ENCODE measurements at regions not wholly inside any gene's neighbourhood (a gene's known extent, or its start where the extent isn't known, plus 50 kb on each side); places are given as distances from the start of the nearest gene placed in this dataset.
A peak's percentile ranks its signal among the peaks of the same experiment; 100 is the strongest.

- no peak overlapping the region for H3K27ac Mint-ChIP-seq
- Histone ChIP-seq H3K9me3 (ENCODE audit: control insufficient read depth, insufficient read depth, low read length) (no peaks in the 10 kb centered on the region), H3K27ac (ENCODE audit: low read length) (no peak overlapping the region), H3K27me3 (ENCODE audit: control insufficient read depth, insufficient read depth, low read length) (no peaks in the 10 kb centered on the region), H3K36me3 (ENCODE audit: control insufficient read depth, insufficient read depth, low read length) (no peaks in the 10 kb centered on the region), H3K4me3 (ENCODE audit: low read length) (no peak overlapping the region), H3K4me1 (ENCODE audit: control insufficient read depth, insufficient read depth, low read length) (no peaks in the 10 kb centered on the region)
- ATAC-seq = peak in 1 of 3 donors; percentile 17
- 0% methylated on average over 2 of the region's 3 CpGs for WGBS (ENCODE audit: insufficient coverage)
- H3K4me1 Mint-ChIP-seq = no peaks in the 10 kb centered on the region
- H3K27me3 Mint-ChIP-seq (ENCODE audit: low read depth in 2 of 2) = no peaks in the 10 kb centered on the region
- no peak for DNase-seq
- no peak for TF ChIP-seq CTCF (IDR thresholded peaks at IDR 0.05)
- H3K9me3 Mint-ChIP-seq = peaks cover 3 to 6% of the 10 kb centered on the region in 2 donors
- no peak overlapping the region for H3K4me3 Mint-ChIP-seq
- H3K36me3 Mint-ChIP-seq = no peaks in the 10 kb centered on the region
- intact Hi-C loops (cut with micrococcal nuclease) = no loop called here
Observed at GRCh38 chr4:14008494-14008893, 381.0 kb upstream of the BOD1L1 start.

GRCh38 chr4:14018191-14018853, 390.8 kb upstream of the BOD1L1 start:
- Histone ChIP-seq H3K4me3 (ENCODE audit: low read length) (no peak overlapping the region), H3K9me3 (ENCODE audit: control insufficient read depth, insufficient read depth, low read length) (peaks cover 9% of the 10 kb centered on the region), H3K36me3 (ENCODE audit: control insufficient read depth, insufficient read depth, low read length) (no peaks in the 10 kb centered on the region), H3K27ac (ENCODE audit: low read length) (no peak overlapping the region), H3K27me3 (ENCODE audit: control insufficient read depth, insufficient read depth, low read length) (no peaks in the 10 kb centered on the region), H3K4me1 (ENCODE audit: control insufficient read depth, insufficient read depth, low read length) (no peaks in the 10 kb centered on the region)
- H3K4me1 Mint-ChIP-seq = no peaks in the 10 kb centered on the region
- no peaks in the 10 kb centered on the region for H3K36me3 Mint-ChIP-seq
- H3K27me3 Mint-ChIP-seq (ENCODE audit: low read depth in 2 of 2) = no peaks in the 10 kb centered on the region
- TF ChIP-seq CTCF (IDR thresholded peaks at IDR 0.05) = no peak
- H3K9me3 Mint-ChIP-seq = peaks cover 0 to 6% of the 10 kb centered on the region in 2 donors
- DNase-seq (no peak), ATAC-seq (no peak)
- 50% methylated on average over 2 of the region's 5 CpGs for WGBS (ENCODE audit: insufficient coverage)
- no peak overlapping the region for H3K4me3 Mint-ChIP-seq
- H3K27ac Mint-ChIP-seq = no peak overlapping the region
- intact Hi-C loops (cut with micrococcal nuclease) = no loop called here

GRCh38 chr4:14022456-14022855, 394.9 kb upstream of the BOD1L1 start:
- H3K27ac Mint-ChIP-seq = no peak overlapping the region
- no peaks in the 10 kb centered on the region for H3K36me3 Mint-ChIP-seq

More at GRCh38 chr4:14022456-14022855, 394.9 kb upstream of the BOD1L1 start:
- DNase-seq = no peak
- Histone ChIP-seq H3K4me1 (ENCODE audit: control insufficient read depth, insufficient read depth, low read length) (no peaks in the 10 kb centered on the region), H3K9me3 (ENCODE audit: control insufficient read depth, insufficient read depth, low read length) (no peaks in the 10 kb centered on the region), H3K27ac (ENCODE audit: low read length) (no peak overlapping the region), H3K27me3 (ENCODE audit: control insufficient read depth, insufficient read depth, low read length) (no peaks in the 10 kb centered on the region), H3K36me3 (ENCODE audit: control insufficient read depth, insufficient read depth, low read length) (no peaks in the 10 kb centered on the region), H3K4me3 (ENCODE audit: low read length) (no peak overlapping the region)
- H3K27me3 Mint-ChIP-seq (ENCODE audit: low read depth in 2 of 2) = no peaks in the 10 kb centered on the region
- H3K4me3 Mint-ChIP-seq = no peak overlapping the region
- intact Hi-C loops (cut with micrococcal nuclease) = no loop called here
- TF ChIP-seq CTCF (IDR thresholded peaks at IDR 0.05) = no peak
- H3K4me1 Mint-ChIP-seq = no peaks in the 10 kb centered on the region
- ATAC-seq = no peak
- H3K9me3 Mint-ChIP-seq = peaks cover 0 to 4% of the 10 kb centered on the region in 2 donors
- 80% methylated on average over 1 of the region's 1 CpG for WGBS (ENCODE audit: insufficient coverage)

Data from natural killer cell (primary cell).